Parathyroid adenoma (tissue), 2 donors: ENCODE measurements at regions not wholly inside any gene's neighbourhood (a gene's known extent, or its start where the extent isn't known, plus 50 kb on each side); places are given as distances from the start of the nearest gene placed in this dataset.

Experiments used
- H2AFZ ChIP-seq: fragments of 300-600 bp; sonication (generic); one replicate; pipeline ENCODE4 v1.7.0; 2017; ENCODE audit warnings: antibody characterized with exemption, mild to moderate bottlenecking
- H3K27ac ChIP-seq: fragments of 300-600 bp; sonication (generic); one replicate; pipeline ENCODE4 v1.7.0; 2017
- H3K27me3 ChIP-seq: fragments of 300-600 bp; sonication (generic); one replicate; pipeline ENCODE4 v1.7.0; 2017; ENCODE audit warnings: low read length; ENCODE audit not compliant: control insufficient read depth, insufficient read depth
- H3K36me3 ChIP-seq: fragments of 300-600 bp; sonication (generic); one replicate; pipeline ENCODE4 v1.7.0; 2017; ENCODE audit warnings: low read length; ENCODE audit not compliant: control insufficient read depth, insufficient read depth
- H3K4me1 ChIP-seq: fragments of 300-600 bp; sonication (generic); one replicate; pipeline ENCODE4 v1.7.0; 2017; ENCODE audit warnings: control low read depth
- H3K4me2 ChIP-seq: fragments of 300-600 bp; sonication (generic); one replicate; pipeline ENCODE4 v1.7.0; 2017; ENCODE audit warnings: low read length
- H3K4me3 ChIP-seq: fragments of 300-600 bp; sonication (generic); one replicate; pipeline ENCODE4 v1.7.0; 2017; ENCODE audit warnings: low read depth, low read length
- H3K79me2 ChIP-seq: fragments of 300-600 bp; sonication (generic); one replicate; pipeline ENCODE4 v1.7.0; 2017; ENCODE audit warnings: control low read depth
- H3K9ac ChIP-seq: fragments of 300-600 bp; sonication (generic); one replicate; pipeline ENCODE4 v1.7.0; 2017; ENCODE audit warnings: mild to moderate bottlenecking
- H3K9me3 ChIP-seq: fragments of 300-600 bp; sonication (generic); one replicate; pipeline ENCODE4 v1.7.0; 2017; ENCODE audit warnings: low read length; ENCODE audit not compliant: control insufficient read depth
- CTCF ChIP-seq: fragments of 300-600 bp; sonication (generic); IDR thresholded peaks from one replicate; pipeline ENCODE4 v1.7.0; 2017; ENCODE audit warnings: antibody characterized with exemption, mild to moderate bottlenecking
- donor health status: primary hyperparathyroidism.

- Histone ChIP-seq H3K9ac (no peak overlapping the region), H2AFZ (no peak overlapping the region), H3K79me2 (no peaks in the 10 kb centered on the region), H3K27ac (no peak overlapping the region), H3K4me2 (no peak overlapping the region), H3K4me3 (no peak overlapping the region), H3K27me3 (no peaks in the 10 kb centered on the region), H3K4me1 (no peaks in the 10 kb centered on the region), H3K36me3 (no peaks in the 10 kb centered on the region), H3K9me3 (no peaks in the 10 kb centered on the region)
- TF ChIP-seq CTCF: no peak
These were observed 52.4 kb upstream of the WDR26 start for GRCh38 chr1:224486801-224487583.

GRCh38 chr1:224488806-224489499 lies 54.4 kb upstream of the WDR26 start:
- H3K27me3 ChIP-seq: no peaks in the 10 kb centered on the region
- no peak overlapping the region for H3K4me2 ChIP-seq
- no peaks in the 10 kb centered on the region for H3K4me1 ChIP-seq
- no peaks in the 10 kb centered on the region for H3K36me3 ChIP-seq
- TF ChIP-seq CTCF: no peak
- H3K9ac ChIP-seq: no peak overlapping the region
- H2AFZ ChIP-seq: no peak overlapping the region
- no peak overlapping the region for H3K27ac ChIP-seq
- no peaks in the 10 kb centered on the region for H3K9me3 ChIP-seq
- H3K79me2 ChIP-seq: no peaks in the 10 kb centered on the region
- no peak overlapping the region for H3K4me3 ChIP-seq

- Histone ChIP-seq H2AFZ (no peak overlapping the region), H3K9me3 (no peaks in the 10 kb centered on the region), H3K4me1 (no peaks in the 10 kb centered on the region), H3K27ac (no peak overlapping the region), H3K4me2 (no peak overlapping the region), H3K9ac (no peak overlapping the region), H3K79me2 (no peaks in the 10 kb centered on the region), H3K36me3 (no peaks in the 10 kb centered on the region), H3K27me3 (no peaks in the 10 kb centered on the region), H3K4me3 (no peak overlapping the region)
- TF ChIP-seq CTCF: no peak
These were observed 55.2 kb upstream of the WDR26 start for GRCh38 chr1:224489534-224490365.

GRCh38 chr1:224490549-224491537 lies 56.2 kb upstream of the WDR26 start:
- Histone ChIP-seq H3K4me3 (no peak overlapping the region), H3K9me3 (no peaks in the 10 kb centered on the region), H3K27ac (no peak overlapping the region), H3K4me2 (no peak overlapping the region), H3K79me2 (no peaks in the 10 kb centered on the region), H2AFZ (no peak overlapping the region), H3K36me3 (no peaks in the 10 kb centered on the region), H3K4me1 (no peaks in the 10 kb centered on the region), H3K27me3 (no peaks in the 10 kb centered on the region), H3K9ac (no peak overlapping the region)
- TF ChIP-seq CTCF: no peak
